Spleen (tissue), 11 donors: ENCODE measurements at regions not wholly inside any gene's neighbourhood (a gene's known extent, or its start where the extent isn't known, plus 50 kb on each side); places are given as distances from the start of the nearest gene placed in this dataset.
A peak's percentile ranks its signal among the peaks of the same experiment; 100 is the strongest.

Source experiments
- DNase-seq: peaks from one replicate; pipeline ENCODE4 v3.0.0-alpha.2; 2020
- H3K27ac ChIP-seq, 8 donors: fragments of 200-600 bp; sonication (generic) in 7 of 8; 1 replicate in 4 of 8; 2 replicates in 4 of 8; pipeline versions ENCODE4 v1.5.0 to v1.8.0; 2016 to 2021; ENCODE audit warnings: inconsistent platforms in 4 of 8, mild to moderate bottlenecking in 4 of 8, moderate library complexity in 1 of 8
- H3K27me3 ChIP-seq, 7 donors: fragments of 200-600 bp; sonication (generic) in 6 of 7; replicated peaks in 1 of 7; 1 replicate in 4 of 7; 2 replicates in 3 of 7; pipeline versions ENCODE4 v1.5.0 to v1.8.0; 2016 to 2021; ENCODE audit warnings: inconsistent platforms in 3 of 7, mild to moderate bottlenecking in 1 of 7
- H3K36me3 ChIP-seq, 6 donors: fragments of 200-600 bp; sonication (generic) in 5 of 6; 1 replicate in 4 of 6; 2 replicates in 2 of 6; pipeline versions ENCODE4 v1.5.0 to v1.8.0; 2016 to 2021; ENCODE audit warnings: inconsistent platforms in 2 of 6
- H3K4me1 ChIP-seq, 6 donors: fragments of 200-600 bp; sonication (generic) in 5 of 6; 1 replicate in 3 of 6; 2 replicates in 3 of 6; pipeline versions ENCODE4 v1.5.0 to v1.8.0; 2016 to 2021; ENCODE audit warnings: inconsistent platforms in 3 of 6
- H3K4me3 ChIP-seq, 8 donors: fragments of 200-600 bp; sonication (generic) in 7 of 8; 1 replicate in 4 of 8; 2 replicates in 4 of 8; pipeline versions ENCODE4 v1.5.0 to v1.8.0; 2016 to 2021; ENCODE audit warnings: inconsistent platforms in 4 of 8, mild to moderate bottlenecking in 4 of 8, moderate library complexity in 2 of 8
- H3K9me3 ChIP-seq, 8 donors: fragments of 200-600 bp; sonication (generic) in 7 of 8; 1 replicate in 4 of 8; 2 replicates in 4 of 8; pipeline versions ENCODE4 v1.5.0 to v1.8.0; 2016 to 2021; ENCODE audit warnings: inconsistent platforms in 4 of 8
- POLR2A ChIP-seq, 3 donors: fragments of 450-650 bp; IDR thresholded peaks; one replicate each; pipeline ENCODE4 v1.5.1; 2017; ENCODE audit warnings: antibody characterized with exemption in 3 of 3, mild to moderate bottlenecking in 1 of 3
- POLR2AphosphoS5 ChIP-seq, 3 donors: sonication (generic); formaldehyde crosslinking; IDR thresholded peaks; one replicate each; pipeline ENCODE4 v1.5.1; 2017; ENCODE audit warnings: antibody characterized with exemption in 3 of 3
- WGBS, 5 donors: extraction: QIAGEN DNeasy Blood & Tissue Kit in 3 of 5; methylation state at CpG; one replicate each; pipeline versions ENCODE4 v1.1.5 to v1.1.7; 2013 to 2018; 5-methylcytosine and 5-hydroxymethylcytosine counted together
- intact Hi-C: fragments of 100-400 bp; cut with DNase I; formaldehyde crosslinking; loops from one replicate; pipeline ENCODE4 v1.15.0; 2023; ENCODE audit warnings: low total_unique reads
- TF ChIP-seq, protein P1 (sequence below), 11 experiments: fragments of 200-600 bp in 7 of 11; fragments of 450-650 bp in 4 of 11; sonication (generic) in 4 of 11; IDR thresholded peaks in 8 of 11; conservative IDR thresholded peaks in 3 of 11; 1 replicate in 7 of 11; 2 replicates in 4 of 11; pipeline versions ENCODE4 v1.4.0 to v1.8.0; 2016 to 2021; ENCODE audit warnings: antibody characterized with exemption in 11 of 11, inconsistent platforms in 4 of 11, mild to moderate bottlenecking in 1 of 11
- donor health status: healthy with polysubstance abuse.
- donor health status: DM: no; HTN: no; CAD: no; lungs with moderate emphysema.
- donor health status: DM: no; HTN: no; CAD: no.
- donor health status: Bipolar disorder and iron deficiency.
- donor health status: healthy.
- donor health status: DM: no; HTN: no; CAD: no.
- donor health status: DM: yes; HTN: yes; CAD: no.

DNA sequence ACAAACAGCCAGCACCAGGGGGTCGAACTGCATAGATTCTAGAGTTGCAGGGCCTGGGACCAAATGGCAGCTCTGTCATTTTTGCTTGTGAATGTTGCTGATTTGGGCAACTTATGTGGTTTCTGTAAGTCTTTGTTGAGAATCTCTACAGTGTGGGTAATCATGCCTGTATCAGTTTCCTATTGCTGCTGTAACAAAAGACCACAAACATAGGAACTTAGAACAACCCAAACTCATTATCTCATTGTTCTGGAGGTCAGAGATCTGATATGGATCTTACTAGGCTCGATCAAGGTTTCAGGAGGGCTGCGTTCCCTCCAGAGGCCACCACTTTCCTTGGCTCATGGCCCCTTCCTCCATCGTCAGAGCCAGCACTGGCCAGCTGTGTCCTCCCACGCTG, 86.8 kb upstream of the SH3BP4 start:
- TF ChIP-seq, protein P1, sequence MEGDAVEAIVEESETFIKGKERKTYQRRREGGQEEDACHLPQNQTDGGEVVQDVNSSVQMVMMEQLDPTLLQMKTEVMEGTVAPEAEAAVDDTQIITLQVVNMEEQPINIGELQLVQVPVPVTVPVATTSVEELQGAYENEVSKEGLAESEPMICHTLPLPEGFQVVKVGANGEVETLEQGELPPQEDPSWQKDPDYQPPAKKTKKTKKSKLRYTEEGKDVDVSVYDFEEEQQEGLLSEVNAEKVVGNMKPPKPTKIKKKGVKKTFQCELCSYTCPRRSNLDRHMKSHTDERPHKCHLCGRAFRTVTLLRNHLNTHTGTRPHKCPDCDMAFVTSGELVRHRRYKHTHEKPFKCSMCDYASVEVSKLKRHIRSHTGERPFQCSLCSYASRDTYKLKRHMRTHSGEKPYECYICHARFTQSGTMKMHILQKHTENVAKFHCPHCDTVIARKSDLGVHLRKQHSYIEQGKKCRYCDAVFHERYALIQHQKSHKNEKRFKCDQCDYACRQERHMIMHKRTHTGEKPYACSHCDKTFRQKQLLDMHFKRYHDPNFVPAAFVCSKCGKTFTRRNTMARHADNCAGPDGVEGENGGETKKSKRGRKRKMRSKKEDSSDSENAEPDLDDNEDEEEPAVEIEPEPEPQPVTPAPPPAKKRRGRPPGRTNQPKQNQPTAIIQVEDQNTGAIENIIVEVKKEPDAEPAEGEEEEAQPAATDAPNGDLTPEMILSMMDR (IDR thresholded peaks at IDR 0.05 in 8 of 11, conservative IDR thresholded peaks at IDR 0.05 in 3 of 11), result no peak
- TF ChIP-seq POLR2A (IDR thresholded peaks at IDR 0.05), result no peak
- no peak for TF ChIP-seq POLR2AphosphoS5 (IDR thresholded peaks at IDR 0.05)
- no peak for DNase-seq
- 77 to 96% (median 87%) methylated on average over 5 of the region's 5 CpGs for WGBS, 5 donors

DNA sequence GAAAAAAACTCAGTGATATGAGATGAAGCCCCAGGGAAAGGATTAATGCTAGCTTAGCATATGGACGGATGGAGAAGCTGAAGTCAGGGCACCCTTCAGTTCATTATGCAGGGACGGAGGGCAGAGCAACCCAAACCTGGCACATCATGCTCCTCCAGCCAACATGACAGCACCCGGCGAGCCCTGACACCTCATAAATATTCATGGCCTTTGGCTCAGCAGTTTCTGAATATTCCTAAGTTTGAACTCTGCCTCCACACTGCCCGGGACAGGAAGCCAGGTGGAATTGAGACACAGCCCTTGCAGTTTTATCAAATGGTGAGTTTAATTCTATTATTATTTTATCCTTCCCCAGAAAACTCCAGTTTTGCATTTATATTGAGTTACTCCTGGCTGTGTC, 87.3 kb upstream of the SH3BP4 start:
- 84 to 96% (median 92%) methylated on average over 5 of the region's 5 CpGs for WGBS, 5 donors
- no peaks in the 10 kb centered on the region for H3K36me3 ChIP-seq
- H3K27ac ChIP-seq, result no peak overlapping the region
- H3K4me3 ChIP-seq, result no peak overlapping the region
- intact Hi-C loops, result no loop called here
- H3K4me1 ChIP-seq, result peaks cover 0 to 19% (median 0%) of the 10 kb centered on the region in 6 donors
- peaks cover 0 to 24% (median 16%) of the 10 kb centered on the region in 8 donors for H3K9me3 ChIP-seq
- DNase-seq, result no peak
- no peak for TF ChIP-seq POLR2A (IDR thresholded peaks at IDR 0.05)
- TF ChIP-seq, protein P1 (IDR thresholded peaks at IDR 0.05 in 8 of 11, conservative IDR thresholded peaks at IDR 0.05 in 3 of 11), result no peak
- H3K27me3 ChIP-seq, result no peaks in the 10 kb centered on the region

More for the DNA sequence above, 86.8 kb upstream of the SH3BP4 start:
- Histone ChIP-seq H3K9me3 (peaks cover 0 to 24% (median 16%) of the 10 kb centered on the region in 8 donors), H3K4me3 (no peak overlapping the region), H3K36me3 (no peaks in the 10 kb centered on the region), H3K27ac (no peak overlapping the region), H3K27me3 (no peaks in the 10 kb centered on the region), H3K4me1 (peaks cover 0 to 19% (median 0%) of the 10 kb centered on the region in 6 donors)
- intact Hi-C loops, result no loop called here

DNA sequence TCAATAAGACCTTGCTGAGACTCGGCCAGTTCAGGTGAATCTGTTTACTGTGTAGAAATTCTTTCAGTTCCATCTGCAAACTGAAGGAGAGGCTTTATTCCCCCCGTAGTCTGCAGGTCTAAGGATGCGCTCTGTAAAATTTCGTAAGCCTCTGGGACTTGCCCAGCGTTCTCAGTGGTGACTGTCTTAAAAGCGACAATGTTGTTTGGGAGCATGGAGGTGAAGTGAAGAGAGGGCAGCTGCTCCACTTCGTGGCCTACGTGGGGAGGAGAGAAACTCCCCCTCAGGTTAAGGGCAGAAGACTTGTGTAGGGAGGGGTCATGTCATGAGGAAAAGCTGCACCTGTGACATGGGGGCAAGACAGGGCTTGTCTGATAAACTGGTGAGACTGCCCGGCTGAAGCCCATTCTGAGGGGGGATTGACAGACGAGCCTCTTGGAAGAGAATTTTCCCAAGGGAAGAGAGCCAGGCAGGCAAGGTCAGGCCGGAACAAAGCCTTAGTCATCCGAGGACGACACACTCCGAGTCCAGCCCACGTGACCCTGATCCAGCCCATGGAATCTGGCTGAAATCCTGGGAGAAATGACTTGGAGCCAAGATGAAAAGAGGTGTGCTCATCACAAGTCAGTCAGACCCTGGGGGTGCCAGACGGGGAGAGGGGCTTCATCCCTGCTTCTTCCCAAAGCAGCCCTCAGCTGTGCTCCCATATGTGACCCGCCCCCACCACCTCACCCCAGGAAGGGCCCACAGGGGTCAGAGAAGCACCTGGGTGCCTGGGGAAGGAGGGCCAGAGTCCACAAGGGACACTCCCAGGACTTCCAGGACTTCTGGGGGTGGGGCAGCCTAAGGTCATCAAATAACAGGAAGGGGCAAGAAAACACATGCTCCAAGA, 88.5 kb upstream of the SH3BP4 start:
- intact Hi-C loops, result no loop called here
- Histone ChIP-seq H3K27me3 (no peaks in the 10 kb centered on the region), H3K36me3 (no peaks in the 10 kb centered on the region), H3K4me1 (peaks cover 0 to 19% (median 0%) of the 10 kb centered on the region in 6 donors), H3K4me3 (no peak overlapping the region), H3K9me3 (peaks cover 0 to 24% (median 16%) of the 10 kb centered on the region in 8 donors), H3K27ac (peak overlapping the region in 5 of 8 donors; percentile 38 to 63 (median 52))
- peak in 2 of 3 donors; percentile 14 to 42 for TF ChIP-seq POLR2AphosphoS5 (IDR thresholded peaks at IDR 0.05)
- TF ChIP-seq, protein P1 (IDR thresholded peaks at IDR 0.05 in 8 of 11, conservative IDR thresholded peaks at IDR 0.05 in 3 of 11), result no peak
- no peak for DNase-seq
- 63 to 75% (median 73%) methylated on average over 17 of the region's 17 CpGs for WGBS, 5 donors
